Upper lobe of left lung (tissue), 6 donors: ENCODE measurements at regions not wholly inside any gene's neighbourhood (a gene's known extent, or its start where the extent isn't known, plus 50 kb on each side); places are given as distances from the start of the nearest gene placed in this dataset.

ENCODE experiments used
- ATAC-seq, 2 donors: fragments of 200-7000 bp; cut with Tn5 transposase; one replicate each; pipeline ENCODE4 v1.9.1; 2022; ENCODE audit warnings: mild to moderate bottlenecking in 2 of 2, moderate library complexity in 2 of 2; ENCODE audit not compliant: low FRiP score in 2 of 2
- DNase-seq, 2 donors: peaks; one replicate each; pipeline ENCODE4 v3.0.0-alpha.2; 2019 to 2020
- H3K27ac ChIP-seq, 4 donors: fragments of 200-600 bp; sonication (generic); one replicate each; pipeline ENCODE4 v1.5.1; 2016 to 2019
- H3K27me3 ChIP-seq, 4 donors: fragments of 200-600 bp; sonication (generic); one replicate each; pipeline ENCODE4 v1.5.1; 2017 to 2019
- H3K36me3 ChIP-seq, 4 donors: fragments of 200-600 bp; sonication (generic); one replicate each; pipeline ENCODE4 v1.5.1; 2016 to 2019
- H3K4me1 ChIP-seq, 4 donors: fragments of 200-600 bp; sonication (generic); one replicate each; pipeline ENCODE4 v1.5.1; 2018 to 2019
- H3K4me3 ChIP-seq, 4 donors: fragments of 200-600 bp; sonication (generic); one replicate each; pipeline ENCODE4 v1.5.1; 2017 to 2019; ENCODE audit warnings: mild to moderate bottlenecking in 2 of 4, moderate library complexity in 1 of 4
- H3K9me3 ChIP-seq, 4 donors: fragments of 200-600 bp; sonication (generic); one replicate each; pipeline ENCODE4 v1.5.1; 2018 to 2019
- CTCF ChIP-seq, 6 experiments: fragments of 450-650 bp in 4 of 6; fragments of 200-600 bp in 2 of 6; sonication (generic) in 2 of 6; IDR thresholded peaks; one replicate each; pipeline ENCODE4 v1.5.1; 2016 to 2019; ENCODE audit warnings: antibody characterized with exemption in 6 of 6
- EP300 ChIP-seq, 4 donors: sonication (generic); formaldehyde crosslinking; IDR thresholded peaks; one replicate each; pipeline ENCODE4 v1.5.1; 2017; ENCODE audit warnings: antibody characterized with exemption in 4 of 4, control low read depth in 2 of 4
- POLR2A ChIP-seq, 4 donors: fragments of 450-650 bp; IDR thresholded peaks; one replicate each; pipeline ENCODE4 v1.5.1; 2016 to 2017; ENCODE audit warnings: antibody characterized with exemption in 4 of 4, mild to moderate bottlenecking in 2 of 4
- POLR2AphosphoS5 ChIP-seq, 2 donors: sonication (generic); formaldehyde crosslinking; IDR thresholded peaks; one replicate each; pipeline ENCODE4 v1.5.1; 2017; ENCODE audit warnings: antibody characterized with exemption in 2 of 2
- WGBS, 2 donors: methylation state at CpG; one replicate each; pipeline ENCODE4 v1.1.5; 2017 to 2018; 5-methylcytosine and 5-hydroxymethylcytosine counted together
- donor health status: DM: no; HTN: no; CAD: no; lungs with moderate emphysema.
- donor health status: DM: no; HTN: yes; CAD: no; lungs with severe emphysema.

- Histone ChIP-seq H3K27ac (no peak overlapping the region), H3K36me3 (no peaks in the 10 kb centered on the region), H3K4me3 (no peak overlapping the region), H3K4me1 (no peaks in the 10 kb centered on the region), H3K9me3 (no peaks in the 10 kb centered on the region), H3K27me3 (no peaks in the 10 kb centered on the region)
- 74 to 78% methylated on average over 2 of the region's 2 CpGs for WGBS, 2 donors
- ATAC-seq: no peak
- DNase-seq: no peak
- TF ChIP-seq EP300 (IDR thresholded peaks at IDR 0.05): no peak
- TF ChIP-seq CTCF (IDR thresholded peaks at IDR 0.05): no peak
- TF ChIP-seq POLR2A (IDR thresholded peaks at IDR 0.05): no peak
- no peak for TF ChIP-seq POLR2AphosphoS5 (IDR thresholded peaks at IDR 0.05)
Observed at GRCh38 chr7:121459148-121459547, 63.0 kb upstream of the FAM3C start.

DNA sequence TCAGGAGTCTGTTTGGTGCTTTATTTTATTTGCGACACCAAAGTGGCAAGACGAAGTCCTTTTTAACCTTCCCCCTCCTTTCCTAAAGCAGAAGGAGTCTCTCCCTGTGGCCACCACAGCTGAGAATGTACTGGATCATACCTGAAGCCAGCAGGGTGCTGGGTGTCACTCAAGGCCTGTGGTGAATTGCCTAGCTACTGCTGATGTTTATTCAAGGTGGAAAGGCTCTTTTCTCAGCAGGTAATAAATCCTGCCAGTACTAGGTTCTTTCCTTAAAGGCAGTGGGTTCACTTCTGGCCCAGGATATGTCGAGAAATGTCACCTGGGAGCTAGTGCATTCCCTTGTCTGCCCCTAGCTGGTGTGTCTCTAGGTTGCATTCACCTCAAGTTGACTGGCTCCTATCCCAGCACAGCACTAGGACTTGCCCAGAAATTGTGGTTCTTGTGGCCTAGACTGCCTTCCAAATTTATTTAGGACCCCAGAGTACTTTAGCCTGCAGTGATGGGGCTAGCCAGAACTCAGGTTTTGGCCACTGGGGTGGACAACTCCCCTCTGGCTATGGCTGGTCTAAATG is 60.8 kb upstream of the FAM3C start:
- Histone ChIP-seq H3K27me3 (no peaks in the 10 kb centered on the region), H3K4me3 (no peak overlapping the region), H3K27ac (no peak overlapping the region), H3K4me1 (no peaks in the 10 kb centered on the region), H3K36me3 (no peaks in the 10 kb centered on the region), H3K9me3 (no peaks in the 10 kb centered on the region)
- no peak for ATAC-seq
- DNase-seq: no peak
- WGBS, 2 donors: 82 to 91% methylated on average over 3 of the region's 3 CpGs
- TF ChIP-seq CTCF (IDR thresholded peaks at IDR 0.05) (no peak), POLR2AphosphoS5 (IDR thresholded peaks at IDR 0.05) (no peak), POLR2A (IDR thresholded peaks at IDR 0.05) (no peak), EP300 (IDR thresholded peaks at IDR 0.05) (no peak)

- ATAC-seq: no peak
- Histone ChIP-seq H3K27me3 (no peaks in the 10 kb centered on the region), H3K27ac (no peak overlapping the region), H3K36me3 (no peaks in the 10 kb centered on the region), H3K9me3 (no peaks in the 10 kb centered on the region), H3K4me1 (no peaks in the 10 kb centered on the region), H3K4me3 (no peak overlapping the region)
- no peak for DNase-seq
- 83% methylated on average over 1 of the region's 1 CpG; no CpG with 5 or more reads in 1 of the 2 donors for WGBS, 2 donors
- TF ChIP-seq POLR2AphosphoS5 (IDR thresholded peaks at IDR 0.05) (no peak), EP300 (IDR thresholded peaks at IDR 0.05) (no peak), CTCF (IDR thresholded peaks at IDR 0.05) (no peak), POLR2A (IDR thresholded peaks at IDR 0.05) (no peak)
Observed at GRCh38 chr7:121456015-121456414, 59.9 kb upstream of the FAM3C start.

DNA sequence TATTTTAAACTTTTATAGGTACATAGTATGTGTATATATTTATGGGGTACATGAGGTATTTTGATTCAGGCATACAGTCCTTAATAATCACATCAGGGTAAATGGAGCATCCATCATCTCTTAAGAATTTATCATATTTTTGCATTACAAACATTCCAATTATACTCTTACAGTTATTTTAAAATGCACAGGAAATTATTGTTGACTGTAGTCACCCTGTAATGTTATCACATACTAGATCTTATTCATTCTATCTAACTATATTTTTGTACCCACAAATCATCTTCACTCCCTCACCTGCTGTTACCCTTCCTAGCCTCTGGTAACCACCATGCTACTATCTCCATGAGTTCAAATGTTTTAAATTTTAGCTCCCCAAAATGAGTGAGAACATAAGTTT is 56.3 kb upstream of the FAM3C start:
- TF ChIP-seq EP300 (IDR thresholded peaks at IDR 0.05) (no peak), POLR2AphosphoS5 (IDR thresholded peaks at IDR 0.05) (no peak), POLR2A (IDR thresholded peaks at IDR 0.05) (no peak), CTCF (IDR thresholded peaks at IDR 0.05) (no peak)
- DNase-seq (no peak), ATAC-seq (no peak)
- Histone ChIP-seq H3K27ac (no peak overlapping the region), H3K4me3 (no peak overlapping the region), H3K27me3 (no peaks in the 10 kb centered on the region), H3K36me3 (no peaks in the 10 kb centered on the region), H3K4me1 (peaks cover 0 to 6% (median 1%) of the 10 kb centered on the region in 4 donors), H3K9me3 (no peaks in the 10 kb centered on the region)

DNA sequence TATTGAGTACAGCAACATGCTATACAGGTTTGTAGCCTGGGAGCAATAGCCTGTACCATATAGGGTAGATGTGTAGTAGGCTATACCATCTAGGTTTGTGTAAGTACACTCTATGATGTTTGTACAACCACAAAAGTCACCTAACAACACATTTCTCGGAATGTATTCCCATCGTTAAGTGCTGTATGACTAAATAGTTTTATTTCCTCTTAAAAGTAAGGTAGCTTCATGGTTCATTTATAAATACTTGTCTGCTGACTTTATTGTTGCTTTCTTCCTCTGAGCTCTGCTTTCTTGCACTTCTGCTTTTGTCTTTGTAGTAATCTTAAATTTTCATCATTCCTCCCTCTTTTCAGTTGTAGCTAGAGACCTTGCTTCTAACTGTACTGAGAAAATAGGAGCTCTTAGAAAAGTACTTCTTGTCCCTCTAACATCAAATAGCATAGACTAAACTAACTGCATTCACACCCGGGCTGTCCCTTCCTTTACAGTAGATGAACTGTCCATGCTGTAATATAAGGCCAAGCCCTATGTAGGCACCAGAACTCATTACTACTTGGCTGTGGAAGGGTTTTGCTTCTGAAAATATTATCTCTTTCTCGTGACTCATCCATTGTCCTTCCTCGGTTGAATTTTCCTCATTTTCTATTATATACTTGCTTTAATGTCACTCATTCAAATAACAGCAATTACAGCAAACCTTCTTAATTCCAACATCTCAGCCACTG is 55.4 kb upstream of the FAM3C start:
- Histone ChIP-seq H3K4me3 (no peak overlapping the region), H3K4me1 (peaks cover 0 to 6% (median 2%) of the 10 kb centered on the region in 4 donors), H3K27me3 (no peaks in the 10 kb centered on the region), H3K9me3 (no peaks in the 10 kb centered on the region), H3K36me3 (no peaks in the 10 kb centered on the region), H3K27ac (no peak overlapping the region)
- DNase-seq: no peak
- TF ChIP-seq POLR2A (IDR thresholded peaks at IDR 0.05) (no peak), EP300 (IDR thresholded peaks at IDR 0.05) (no peak)
- 81 to 92% methylated on average over 5 of the region's 5 CpGs for WGBS, 2 donors
- no peak for ATAC-seq
